ENCODE measurements at regions not wholly inside any gene's neighbourhood (a gene's known extent, or its start where the extent isn't known, plus 50 kb on each side); places are given as distances from the start of the nearest gene placed in this dataset.

DNA sequence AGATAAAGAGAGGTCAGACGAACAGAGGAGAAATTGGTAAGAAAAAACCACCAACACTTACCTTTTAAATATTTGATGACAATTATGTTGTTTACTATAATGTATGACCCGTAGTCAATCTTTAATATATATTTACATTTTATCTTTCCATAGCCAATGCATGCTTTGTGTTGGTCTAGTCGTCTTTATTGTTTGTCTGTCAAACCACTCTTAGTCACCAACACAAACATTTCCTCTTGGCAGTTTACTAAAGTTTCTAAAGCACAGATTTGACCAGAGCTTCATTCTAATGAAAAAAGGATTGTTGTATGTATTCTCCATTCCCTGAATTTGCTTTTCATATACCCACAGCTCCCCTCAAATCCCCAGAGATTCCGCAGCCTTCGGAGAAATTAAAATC lies 784.7 kb upstream of the PIK3C3 start:
- H3K36me3 ChIP-seq = no peaks in the 10 kb centered on the region
- TF ChIP-seq POLR2AphosphoS5 (IDR thresholded peaks at IDR 0.05) = no peak
- TF ChIP-seq POLR2A (IDR thresholded peaks at IDR 0.05) = no peak
- TF ChIP-seq, protein P1, sequence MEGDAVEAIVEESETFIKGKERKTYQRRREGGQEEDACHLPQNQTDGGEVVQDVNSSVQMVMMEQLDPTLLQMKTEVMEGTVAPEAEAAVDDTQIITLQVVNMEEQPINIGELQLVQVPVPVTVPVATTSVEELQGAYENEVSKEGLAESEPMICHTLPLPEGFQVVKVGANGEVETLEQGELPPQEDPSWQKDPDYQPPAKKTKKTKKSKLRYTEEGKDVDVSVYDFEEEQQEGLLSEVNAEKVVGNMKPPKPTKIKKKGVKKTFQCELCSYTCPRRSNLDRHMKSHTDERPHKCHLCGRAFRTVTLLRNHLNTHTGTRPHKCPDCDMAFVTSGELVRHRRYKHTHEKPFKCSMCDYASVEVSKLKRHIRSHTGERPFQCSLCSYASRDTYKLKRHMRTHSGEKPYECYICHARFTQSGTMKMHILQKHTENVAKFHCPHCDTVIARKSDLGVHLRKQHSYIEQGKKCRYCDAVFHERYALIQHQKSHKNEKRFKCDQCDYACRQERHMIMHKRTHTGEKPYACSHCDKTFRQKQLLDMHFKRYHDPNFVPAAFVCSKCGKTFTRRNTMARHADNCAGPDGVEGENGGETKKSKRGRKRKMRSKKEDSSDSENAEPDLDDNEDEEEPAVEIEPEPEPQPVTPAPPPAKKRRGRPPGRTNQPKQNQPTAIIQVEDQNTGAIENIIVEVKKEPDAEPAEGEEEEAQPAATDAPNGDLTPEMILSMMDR (IDR thresholded peaks at IDR 0.05) = no peak
- intact Hi-C loops (cut with DNase I; ENCODE audit: low total_unique reads) = no loop called here
- no peak for DNase-seq (ENCODE audit: low spot score in 2 of 2)
- no peaks in the 10 kb centered on the region for H3K9me3 ChIP-seq
- no peak overlapping the region for H3K27ac ChIP-seq
- H3K4me3 ChIP-seq = no peak overlapping the region
- H3K27me3 ChIP-seq = no peaks in the 10 kb centered on the region
- no peaks in the 10 kb centered on the region for H3K4me1 ChIP-seq

DNA sequence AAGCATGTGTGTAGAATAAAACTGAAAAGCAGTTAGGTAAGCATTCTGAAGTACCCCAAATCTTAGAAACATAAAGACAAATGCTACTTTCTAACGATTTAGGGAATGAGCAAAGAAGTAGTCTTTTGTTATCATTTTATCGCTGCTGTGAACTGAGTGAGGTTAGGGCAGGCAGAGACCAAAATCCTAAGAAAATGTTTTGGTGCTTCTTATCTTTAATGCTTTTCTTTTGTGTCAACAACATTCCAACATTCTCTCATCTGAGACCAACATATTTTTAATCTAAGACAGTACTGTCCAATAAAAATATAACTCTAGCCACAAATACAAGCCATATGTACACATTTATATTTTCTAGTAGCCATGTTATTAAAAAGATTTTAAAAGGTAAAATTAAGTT lies 789.4 kb upstream of the PIK3C3 start:
- DNase-seq (ENCODE audit: low spot score in 2 of 2) = no peak
- no peaks in the 10 kb centered on the region for H3K36me3 ChIP-seq
- TF ChIP-seq POLR2A (IDR thresholded peaks at IDR 0.05) (no peak), POLR2AphosphoS5 (IDR thresholded peaks at IDR 0.05) (no peak)
- TF ChIP-seq, protein P1 (IDR thresholded peaks at IDR 0.05) = no peak
- H3K4me3 ChIP-seq = no peak overlapping the region
- no peaks in the 10 kb centered on the region for H3K4me1 ChIP-seq
- H3K27ac ChIP-seq = no peak overlapping the region
- H3K9me3 ChIP-seq = no peaks in the 10 kb centered on the region
- intact Hi-C loops (cut with DNase I; ENCODE audit: low total_unique reads) = no loop called here
- no peaks in the 10 kb centered on the region for H3K27me3 ChIP-seq

DNA sequence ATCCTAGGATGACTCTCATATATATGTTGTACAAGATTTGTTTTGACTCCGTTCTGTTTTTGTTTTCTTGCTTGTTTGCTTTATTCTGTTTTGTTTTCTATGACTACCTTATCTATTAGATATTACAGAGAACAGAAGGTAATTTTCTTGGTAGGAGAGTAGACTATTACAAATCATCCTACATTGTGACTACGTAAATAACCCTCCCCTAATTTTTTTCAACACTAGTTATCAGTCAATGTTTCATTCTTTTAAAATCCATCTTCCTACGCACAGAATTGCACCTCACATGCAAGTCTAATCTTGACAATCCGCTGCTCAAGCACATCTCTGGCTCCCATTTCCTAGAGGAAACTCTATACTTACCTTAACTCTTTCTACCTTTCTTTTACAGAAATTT lies 792.3 kb upstream of the PIK3C3 start:
- no peak for DNase-seq (ENCODE audit: low spot score in 2 of 2)
- no peak overlapping the region for H3K27ac ChIP-seq
- intact Hi-C loops (cut with DNase I; ENCODE audit: low total_unique reads) = no loop called here
- H3K27me3 ChIP-seq = no peaks in the 10 kb centered on the region
- no peak overlapping the region for H3K4me3 ChIP-seq
- no peaks in the 10 kb centered on the region for H3K4me1 ChIP-seq
- H3K9me3 ChIP-seq = no peaks in the 10 kb centered on the region
- no peak for TF ChIP-seq POLR2A (IDR thresholded peaks at IDR 0.05)
- no peak for TF ChIP-seq POLR2AphosphoS5 (IDR thresholded peaks at IDR 0.05)
- TF ChIP-seq, protein P1 (IDR thresholded peaks at IDR 0.05) = no peak
- H3K36me3 ChIP-seq = no peaks in the 10 kb centered on the region

DNA sequence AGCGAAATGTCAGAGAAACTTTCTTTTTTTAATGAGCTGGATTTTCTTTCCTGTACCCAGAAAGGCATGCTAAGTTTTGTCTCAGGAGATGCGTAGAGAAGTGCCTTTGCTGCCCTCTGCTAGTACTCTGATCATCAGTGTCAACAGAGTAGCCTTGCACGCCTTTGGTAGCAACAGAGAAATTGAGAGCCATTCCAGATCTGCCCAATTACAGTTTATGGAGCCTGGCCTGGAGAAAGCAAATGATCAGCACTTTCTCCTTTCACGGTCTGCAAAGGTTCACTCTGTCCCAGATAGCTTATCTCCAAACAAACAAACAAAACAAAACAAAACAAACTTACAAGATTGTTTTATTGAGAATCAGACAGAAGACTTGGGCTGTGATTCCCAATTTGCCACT lies 792.8 kb upstream of the PIK3C3 start:
- H3K27ac ChIP-seq = no peak overlapping the region
- H3K4me1 ChIP-seq = no peaks in the 10 kb centered on the region
- no peaks in the 10 kb centered on the region for H3K36me3 ChIP-seq
- H3K27me3 ChIP-seq = no peaks in the 10 kb centered on the region
- intact Hi-C loops (cut with DNase I; ENCODE audit: low total_unique reads) = no loop called here
- no peak overlapping the region for H3K4me3 ChIP-seq
- no peak for DNase-seq (ENCODE audit: low spot score in 2 of 2)
- no peak for TF ChIP-seq POLR2A (IDR thresholded peaks at IDR 0.05)
- TF ChIP-seq, protein P1 (IDR thresholded peaks at IDR 0.05) = no peak
- TF ChIP-seq POLR2AphosphoS5 (IDR thresholded peaks at IDR 0.05) = no peak
- no peaks in the 10 kb centered on the region for H3K9me3 ChIP-seq

DNA sequence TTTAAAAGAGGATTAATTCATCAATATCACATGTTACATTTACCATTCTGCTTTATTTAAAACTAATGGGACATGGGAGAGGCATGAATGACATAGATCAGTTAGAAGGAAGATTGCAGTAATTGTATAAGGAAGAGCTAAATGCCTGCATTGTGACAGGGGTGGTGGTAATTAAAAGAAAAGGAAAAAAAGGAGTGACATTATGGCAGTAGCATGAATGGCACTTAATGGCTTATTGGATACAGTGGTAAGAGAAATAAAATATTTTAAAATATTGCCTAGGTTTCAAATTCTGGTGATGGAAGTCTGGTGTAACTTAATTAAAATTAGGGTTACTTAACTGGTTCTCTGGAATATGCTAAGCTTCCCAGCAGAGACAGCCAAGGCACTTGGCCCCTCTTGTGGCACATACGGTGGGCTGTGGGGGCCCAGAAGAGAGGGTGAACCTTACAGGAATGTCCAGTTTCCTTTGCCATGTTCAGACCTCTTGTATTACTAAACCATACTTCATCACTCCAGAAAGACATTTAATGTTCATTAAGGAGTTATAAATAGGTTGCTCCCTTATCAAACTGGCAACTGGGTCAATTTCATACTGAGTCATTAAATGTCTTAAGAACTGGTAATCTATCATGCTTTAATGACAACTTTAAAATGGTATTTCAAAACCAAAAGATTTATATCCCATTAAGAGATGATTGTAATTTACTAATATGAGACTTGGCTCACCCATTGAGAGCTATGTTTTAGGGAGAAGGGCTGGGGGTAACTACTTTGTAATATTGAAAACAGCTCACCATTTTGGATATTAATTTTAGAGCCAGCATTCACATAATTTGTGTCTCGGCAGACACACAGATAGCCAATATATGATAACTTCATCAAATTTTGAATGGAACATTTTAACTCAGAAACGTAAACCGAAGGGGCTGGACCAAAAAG lies 798.9 kb upstream of the PIK3C3 start:
- no peak for DNase-seq (ENCODE audit: low spot score in 2 of 2)
- TF ChIP-seq, protein P1 (IDR thresholded peaks at IDR 0.05) = no peak
- TF ChIP-seq POLR2A (IDR thresholded peaks at IDR 0.05) (no peak), POLR2AphosphoS5 (IDR thresholded peaks at IDR 0.05) (no peak)
- H3K4me3 ChIP-seq = no peak overlapping the region
- H3K9me3 ChIP-seq = no peaks in the 10 kb centered on the region
- no peaks in the 10 kb centered on the region for H3K4me1 ChIP-seq
- intact Hi-C loops (cut with DNase I; ENCODE audit: low total_unique reads) = no loop called here
- H3K36me3 ChIP-seq = no peaks in the 10 kb centered on the region
- no peaks in the 10 kb centered on the region for H3K27me3 ChIP-seq
- H3K27ac ChIP-seq = no peak overlapping the region
